HEK293 (cell line): ENCODE measurements at regions not wholly inside any gene's neighbourhood (a gene's known extent, or its start where the extent isn't known, plus 50 kb on each side); places are given as distances from the start of the nearest gene placed in this dataset.
"Not testable (repeated sequence)": the region's sequence is repeated elsewhere in the genome, so short reads cannot be mapped to it uniquely, and the experiment has no call there.

Experiments used
- CTCF ChIA-PET: fragments of 350-600 bp; formaldehyde crosslinking; extraction: SDS; loops from one replicate; lab custom pipeline; 2021; ENCODE audit warnings: antibody characterized with exemption; lab: Yijun Ruan, JAX
- POLR2A ChIA-PET: fragments of 300-600 bp; formaldehyde crosslinking; extraction: SDS; loops from one replicate; lab custom pipeline; 2020; ENCODE audit warnings: antibody characterized with exemption, inconsistent platforms; lab: Yijun Ruan, JAX
- H3K27ac ChIP-seq: fragments of 200-500 bp; sonication (Bioruptor generic); 2 replicates; pipeline ENCODE4 v1.5.1; 2014; ENCODE audit warnings: low read depth, low read length, control low read depth, inconsistent platforms; ENCODE audit errors: extremely low read depth
- H3K36me3 ChIP-seq, 2 experiments: fragments of 200-500 bp in 1 of 2; sonication (Bioruptor generic) in 1 of 2; 1 replicate in 1 of 2; 2 replicates in 1 of 2; pipeline ENCODE4 v1.5.1; 2014 to 2017; ENCODE audit warnings: inconsistent platforms in 2 of 2, low read length in 2 of 2; ENCODE audit not compliant: control insufficient read depth in 2 of 2, insufficient read depth in 1 of 2
- H3K4me1 ChIP-seq: fragments of 200-500 bp; sonication (Bioruptor generic); 2 replicates; pipeline ENCODE4 v1.5.1; 2014; ENCODE audit warnings: mild to moderate bottlenecking, low read length, inconsistent platforms; ENCODE audit not compliant: control insufficient read depth, insufficient read depth
- H3K4me3 ChIP-seq: 2 replicates; pipeline ENCODE4 v1.5.1; 2011; ENCODE audit warnings: low read depth, mild to moderate bottlenecking, control low read depth, low read length, moderate library complexity
- H3K9me3 ChIP-seq: fragments of 200-500 bp; sonication (Bioruptor generic); 2 replicates; pipeline ENCODE4 v1.5.1; 2014; ENCODE audit warnings: low read depth, low read length, inconsistent platforms; ENCODE audit not compliant: control insufficient read depth, insufficient read depth
- EGR2 ChIP-seq: fragments of 450-650 bp; formaldehyde crosslinking; IDR thresholded peaks from 2 replicates; pipeline ENCODE4 v1.5.1; 2016; ENCODE audit warnings: low read depth, missing biosample characterization, missing genetic modification characterization
- ELK4 ChIP-seq: IDR thresholded peaks from 2 replicates; pipeline ENCODE4 v1.6.1; 2011; ENCODE audit warnings: mild to moderate bottlenecking, low read depth, low read length, borderline replicate concordance
- IKZF3 ChIP-seq: fragments of 450-650 bp; IDR thresholded peaks from 2 replicates; pipeline ENCODE4 v1.5.0; 2018; ENCODE audit warnings: missing biosample characterization, mild to moderate bottlenecking, missing genetic modification characterization, moderate library complexity
- KLF1 ChIP-seq: fragments of 450-650 bp; formaldehyde crosslinking; IDR thresholded peaks from 2 replicates; pipeline ENCODE4 v1.5.1; 2016; ENCODE audit warnings: missing biosample characterization, missing genetic modification characterization
- SP2 ChIP-seq: fragments of 450-650 bp; formaldehyde crosslinking; IDR thresholded peaks from 2 replicates; pipeline ENCODE4 v1.5.1; 2016; ENCODE audit warnings: missing biosample characterization, missing genetic modification characterization
- SP3 ChIP-seq: fragments of 450-650 bp; formaldehyde crosslinking; IDR thresholded peaks from 2 replicates; pipeline ENCODE4 v1.5.1; 2016; ENCODE audit warnings: missing biosample characterization, missing genetic modification characterization
- SP7 ChIP-seq: fragments of 450-650 bp; formaldehyde crosslinking; IDR thresholded peaks from 2 replicates; pipeline ENCODE4 v1.5.1; 2016; ENCODE audit warnings: missing biosample characterization, missing genetic modification characterization
- TCF7L2 ChIP-seq: IDR thresholded peaks from 2 replicates; pipeline ENCODE4 v1.6.1; 2011; ENCODE audit warnings: low read depth, mild to moderate bottlenecking, inconsistent platforms, low read length, moderate library complexity, borderline replicate concordance
- TRIM28 ChIP-seq: IDR thresholded peaks from 2 replicates; pipeline ENCODE4 v1.6.1; 2011; ENCODE audit warnings: low read length, control low read depth, borderline replicate concordance
- ZBTB21 ChIP-seq: fragments of 450-650 bp; formaldehyde crosslinking; IDR thresholded peaks from 2 replicates; pipeline ENCODE4 v1.5.1; 2017; ENCODE audit warnings: missing biosample characterization, missing genetic modification characterization
- ZBTB48 ChIP-seq: fragments of 450-650 bp; formaldehyde crosslinking; IDR thresholded peaks from 2 replicates; pipeline ENCODE4 v1.5.1; 2016; ENCODE audit warnings: missing biosample characterization, missing genetic modification characterization
- ZBTB8A ChIP-seq: fragments of 450-650 bp; formaldehyde crosslinking; IDR thresholded peaks from 2 replicates; pipeline ENCODE4 v1.5.1; 2016; ENCODE audit warnings: missing biosample characterization, missing genetic modification characterization
- ZNF138 ChIP-seq: fragments of 450-650 bp; formaldehyde crosslinking; IDR thresholded peaks from 2 replicates; pipeline ENCODE4 v1.5.1; 2016; ENCODE audit warnings: missing biosample characterization, missing genetic modification characterization, borderline replicate concordance
- ZNF16 ChIP-seq: fragments of 450-650 bp; formaldehyde crosslinking; IDR thresholded peaks from 2 replicates; pipeline ENCODE4 v1.5.1; 2016; ENCODE audit warnings: low read depth, missing biosample characterization, missing genetic modification characterization
- ZNF19 ChIP-seq: fragments of 450-650 bp; formaldehyde crosslinking; IDR thresholded peaks from 2 replicates; pipeline ENCODE4; 2016; ENCODE audit warnings: missing biosample characterization, missing genetic modification characterization, low read depth
- ZNF280D ChIP-seq: fragments of 450-650 bp; formaldehyde crosslinking; IDR thresholded peaks from 2 replicates; pipeline ENCODE4 v1.5.1; 2016; ENCODE audit warnings: missing biosample characterization, missing genetic modification characterization
- ZNF302 ChIP-seq: fragments of 450-650 bp; formaldehyde crosslinking; IDR thresholded peaks from 2 replicates; pipeline ENCODE4 v1.5.1; 2016; ENCODE audit warnings: missing biosample characterization, missing genetic modification characterization, low read depth
- ZNF416 ChIP-seq: fragments of 450-650 bp; formaldehyde crosslinking; IDR thresholded peaks from 2 replicates; pipeline ENCODE4 v1.5.1; 2016; ENCODE audit warnings: missing biosample characterization, missing genetic modification characterization
- ZNF48 ChIP-seq: fragments of 450-650 bp; formaldehyde crosslinking; IDR thresholded peaks from 2 replicates; pipeline ENCODE4 v1.5.1; 2016; ENCODE audit warnings: missing biosample characterization, missing genetic modification characterization
- ZNF558 ChIP-seq: fragments of 450-650 bp; formaldehyde crosslinking; IDR thresholded peaks from 2 replicates; pipeline ENCODE4 v1.5.1; 2016; ENCODE audit warnings: missing biosample characterization, missing genetic modification characterization
- ZNF624 ChIP-seq: fragments of 450-650 bp; formaldehyde crosslinking; IDR thresholded peaks from 2 replicates; pipeline ENCODE4 v1.5.1; 2017; ENCODE audit warnings: missing biosample characterization, missing genetic modification characterization
- ZNF629 ChIP-seq: fragments of 450-650 bp; formaldehyde crosslinking; IDR thresholded peaks from 2 replicates; pipeline ENCODE4 v1.5.1; 2017; ENCODE audit warnings: missing biosample characterization, missing genetic modification characterization
- TF ChIP-seq, protein P1 (sequence below): fragments of 450-650 bp; formaldehyde crosslinking; IDR thresholded peaks from 2 replicates; pipeline ENCODE4; 2016; ENCODE audit warnings: missing biosample characterization, missing genetic modification characterization
- TF ChIP-seq, protein P2 (sequence below): fragments of 450-650 bp; formaldehyde crosslinking; IDR thresholded peaks from 2 replicates; pipeline ENCODE4 v1.5.1; 2016; ENCODE audit warnings: missing biosample characterization, missing genetic modification characterization

DNA sequence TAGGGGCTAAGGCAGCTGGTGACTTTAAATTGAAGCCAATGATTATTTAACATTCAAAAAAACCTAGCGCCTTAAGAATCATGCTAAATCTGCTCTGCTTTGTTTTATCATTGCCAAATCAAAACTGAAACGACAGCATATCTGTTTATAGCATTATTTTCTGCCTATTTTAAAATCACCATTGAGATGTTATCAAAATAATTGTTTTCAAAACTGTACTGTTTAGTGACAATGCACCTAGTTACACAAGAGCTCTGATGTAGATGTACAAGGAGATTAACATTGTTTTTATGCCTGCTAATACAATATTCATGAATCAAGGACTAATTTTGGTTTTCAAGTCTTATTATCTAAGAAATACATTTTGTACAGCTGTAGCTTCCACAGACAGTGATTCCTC is 1521.3 kb downstream of the AMY1C start:
- Histone ChIP-seq H3K36me3 (no peaks in the 10 kb centered on the region), H3K27ac (no peak overlapping the region)
- POLR2A ChIA-PET, result no interaction called here
- no peak for TF ChIP-seq TCF7L2
- no peak for TF ChIP-seq ZBTB8A (tag by site-specific recombination)
- no peak for TF ChIP-seq ZNF138 (tag by site-specific recombination)
- no peak for TF ChIP-seq ZNF19 (tag by site-specific recombination)
- no peak for TF ChIP-seq EGR2
- TF ChIP-seq ZNF416, result no peak
- no peak for TF ChIP-seq ZBTB21 (tag by site-specific recombination)
- TF ChIP-seq, protein P1, sequence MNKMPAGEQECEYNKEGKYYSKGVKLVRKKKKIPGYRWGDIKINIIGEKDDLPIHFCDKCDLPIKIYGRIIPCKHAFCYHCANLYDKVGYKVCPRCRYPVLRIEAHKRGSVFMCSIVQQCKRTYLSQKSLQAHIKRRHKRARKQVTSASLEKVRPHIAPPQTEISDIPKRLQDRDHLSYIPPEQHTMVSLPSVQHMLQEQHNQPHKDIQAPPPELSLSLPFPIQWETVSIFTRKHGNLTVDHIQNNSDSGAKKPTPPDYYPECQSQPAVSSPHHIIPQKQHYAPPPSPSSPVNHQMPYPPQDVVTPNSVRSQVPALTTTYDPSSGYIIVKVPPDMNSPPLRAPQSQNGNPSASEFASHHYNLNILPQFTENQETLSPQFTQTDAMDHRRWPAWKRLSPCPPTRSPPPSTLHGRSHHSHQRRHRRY, result no peak
- no peak for TF ChIP-seq ZNF302 (tag by site-specific recombination)
- no peak for TF ChIP-seq ELK4
- no peak for TF ChIP-seq ZNF16 (tag by site-specific recombination)
- no peak for TF ChIP-seq ZNF624 (tag by site-specific recombination)
- no peak for TF ChIP-seq ZNF629 (tag by site-specific recombination)
- TF ChIP-seq, all 188 proteins: peak for 0
- H3K4me1 ChIP-seq, result no peaks in the 10 kb centered on the region
- CTCF ChIA-PET, result no interaction called here
- no peaks in the 10 kb centered on the region for H3K9me3 ChIP-seq
- H3K4me3 ChIP-seq, result no peak overlapping the region

DNA sequence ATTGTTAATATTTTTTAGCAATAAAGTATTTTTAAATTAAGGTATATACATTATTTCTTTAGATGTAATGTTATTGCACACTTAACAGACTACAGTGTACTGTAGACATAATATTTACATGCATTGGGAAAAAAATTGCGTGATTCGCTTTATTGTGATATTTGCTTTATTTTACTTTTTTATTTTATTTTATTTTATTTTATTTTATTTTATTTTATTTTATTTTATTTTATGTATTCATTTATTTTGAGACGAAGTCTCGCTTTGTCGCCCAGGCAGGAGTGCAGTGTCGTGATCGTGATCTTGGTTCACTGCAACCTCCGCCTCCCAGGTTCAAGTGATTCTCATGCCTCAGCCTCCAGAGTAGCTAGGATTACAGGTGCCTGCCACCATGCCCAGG is 1522.7 kb downstream of the AMY1C start:
- H3K36me3 ChIP-seq, H3K9me3 ChIP-seq, POLR2A ChIA-PET, H3K27ac ChIP-seq, H3K4me3 ChIP-seq, CTCF ChIA-PET, H3K4me1 ChIP-seq: not testable (repeated sequence)

DNA sequence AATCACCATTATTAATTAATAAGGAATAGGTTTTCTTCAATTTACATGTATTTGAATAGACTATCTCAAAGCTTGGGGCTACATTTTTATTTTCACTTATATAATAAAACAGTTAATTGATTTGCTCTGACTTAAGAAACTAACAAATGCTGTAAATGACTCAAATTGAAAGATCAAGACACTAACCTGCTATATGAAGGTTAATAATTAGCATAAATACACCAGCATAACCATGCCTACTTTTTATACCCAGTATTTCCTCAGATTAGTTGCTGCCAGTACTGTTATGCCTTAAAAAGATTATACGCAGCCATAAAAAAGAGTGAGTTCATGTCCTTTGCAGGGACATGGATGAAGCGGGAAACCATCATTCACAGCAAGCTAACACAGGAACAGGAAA is 1545.1 kb downstream of the AMY1C start:
- H3K36me3 ChIP-seq, result no peaks in the 10 kb centered on the region

More for the DNA sequence above, 1545.1 kb downstream of the AMY1C start:
- H3K9me3 ChIP-seq, result no peaks in the 10 kb centered on the region
- no peak overlapping the region for H3K4me3 ChIP-seq
- TF ChIP-seq KLF1 (tag by site-specific recombination) (no peak), ZNF280D (tag by site-specific recombination) (no peak), SP7 (tag by site-specific recombination) (no peak), SP2 (no peak), SP3 (tag by site-specific recombination) (no peak), IKZF3 (no peak), ZNF48 (tag by site-specific recombination) (no peak), ZNF558 (tag by site-specific recombination) (no peak), TRIM28 (no peak), ZBTB48 (tag by site-specific recombination) (no peak)
- TF ChIP-seq, protein P2, sequence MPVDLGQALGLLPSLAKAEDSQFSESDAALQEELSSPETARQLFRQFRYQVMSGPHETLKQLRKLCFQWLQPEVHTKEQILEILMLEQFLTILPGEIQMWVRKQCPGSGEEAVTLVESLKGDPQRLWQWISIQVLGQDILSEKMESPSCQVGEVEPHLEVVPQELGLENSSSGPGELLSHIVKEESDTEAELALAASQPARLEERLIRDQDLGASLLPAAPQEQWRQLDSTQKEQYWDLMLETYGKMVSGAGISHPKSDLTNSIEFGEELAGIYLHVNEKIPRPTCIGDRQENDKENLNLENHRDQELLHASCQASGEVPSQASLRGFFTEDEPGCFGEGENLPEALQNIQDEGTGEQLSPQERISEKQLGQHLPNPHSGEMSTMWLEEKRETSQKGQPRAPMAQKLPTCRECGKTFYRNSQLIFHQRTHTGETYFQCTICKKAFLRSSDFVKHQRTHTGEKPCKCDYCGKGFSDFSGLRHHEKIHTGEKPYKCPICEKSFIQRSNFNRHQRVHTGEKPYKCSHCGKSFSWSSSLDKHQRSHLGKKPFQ (tag by site-specific recombination), result no peak
- POLR2A ChIA-PET, result no interaction called here
- no peaks in the 10 kb centered on the region for H3K4me1 ChIP-seq
- H3K27ac ChIP-seq, result no peak overlapping the region
- CTCF ChIA-PET, result no interaction called here
